MM.1S (cell line): ENCODE measurements at regions not wholly inside any gene's neighbourhood (a gene's known extent, or its start where the extent isn't known, plus 50 kb on each side); places are given as distances from the start of the nearest gene placed in this dataset.

ENCODE experiments used
- DNase-seq: peaks from one replicate; pipeline ENCODE4 v3.0.0-alpha.2; 2015
- H2AFZ ChIP-seq: fragments of 300-600 bp; sonication (generic); 2 replicates; pipeline ENCODE4 v1.6.0; 2016; ENCODE audit warnings: antibody characterized with exemption, low read length
- H3F3A ChIP-seq: fragments of 300-600 bp; sonication (generic); 2 replicates; pipeline ENCODE4 v1.6.1; 2016; ENCODE audit warnings: mild to moderate bottlenecking, antibody characterized with exemption, low read length, moderate library complexity, mixed read lengths; ENCODE audit not compliant: insufficient read depth
- H3K27ac ChIP-seq: fragments of 300-600 bp; sonication (generic); 2 replicates; pipeline ENCODE4 v1.5.1; 2016; ENCODE audit warnings: mild to moderate bottlenecking, low read length
- H3K27me3 ChIP-seq: fragments of 300-600 bp; sonication (generic); replicated peaks from 2 replicates; pipeline ENCODE4 v1.6.0; 2016; ENCODE audit warnings: low read length; ENCODE audit not compliant: insufficient read depth
- H3K36me3 ChIP-seq: fragments of 300-600 bp; sonication (generic); replicated peaks from 2 replicates; pipeline ENCODE4 v1.6.1; 2016; ENCODE audit warnings: mild to moderate bottlenecking, low read length, mixed read lengths; ENCODE audit not compliant: insufficient read depth
- H3K4me1 ChIP-seq: fragments of 300-600 bp; sonication (generic); 2 replicates; pipeline ENCODE4 v1.6.1; 2016; ENCODE audit warnings: low read length, mixed read lengths
- H3K4me2 ChIP-seq: fragments of 300-600 bp; sonication (generic); 2 replicates; pipeline ENCODE4 v1.6.0; 2016; ENCODE audit warnings: low read depth, low read length
- H3K4me3 ChIP-seq: fragments of 300-600 bp; sonication (generic); 2 replicates; pipeline ENCODE4 v1.5.1; 2016; ENCODE audit warnings: low read length, mixed read lengths
- H3K79me2 ChIP-seq: fragments of 300-600 bp; sonication (generic); 2 replicates; pipeline ENCODE4 v1.6.1; 2016; ENCODE audit warnings: mixed run types, low read length, mixed read lengths
- H3K9ac ChIP-seq: fragments of 300-600 bp; sonication (generic); 2 replicates; pipeline ENCODE4 v1.6.1; 2016; ENCODE audit warnings: low read length, mixed read lengths
- H3K9me2 ChIP-seq: fragments of 300-600 bp; sonication (generic); replicated peaks from 2 replicates; pipeline ENCODE4 v1.6.1; 2016; ENCODE audit warnings: mild to moderate bottlenecking, low read length, mixed read lengths; ENCODE audit not compliant: insufficient read depth
- H3K9me3 ChIP-seq: fragments of 300-600 bp; sonication (generic); replicated peaks from 2 replicates; pipeline ENCODE4 v1.6.1; 2016; ENCODE audit warnings: mild to moderate bottlenecking, low read length, mixed read lengths; ENCODE audit not compliant: insufficient read depth
- H4K20me1 ChIP-seq: fragments of 300-600 bp; sonication (generic); 2 replicates; pipeline ENCODE4 v1.6.1; 2016; ENCODE audit warnings: mild to moderate bottlenecking, low read length, moderate library complexity, mixed read lengths; ENCODE audit not compliant: insufficient read depth
- CTCF ChIP-seq: fragments of 300-600 bp; sonication (generic); IDR thresholded peaks from 2 replicates; pipeline ENCODE4 v1.5.1; 2016; ENCODE audit warnings: antibody characterized with exemption, low read length, mixed read lengths
- EZH2 ChIP-seq: fragments of 300-600 bp; sonication (generic); optimal IDR thresholded peaks from 2 replicates; pipeline ENCODE3; 2017; ENCODE audit warnings: low read depth, mild to moderate bottlenecking, antibody characterized with exemption, low read length, mixed read lengths
- EZH2phosphoT487 ChIP-seq: fragments of 300-600 bp; sonication (generic); IDR thresholded peaks from 2 replicates; pipeline ENCODE4 v1.6.1; 2018; ENCODE audit warnings: antibody characterized with exemption, low read length

- H4K20me1 ChIP-seq, result no peaks in the 10 kb centered on the region
- DNase-seq, result no peak
- H3K27ac ChIP-seq, result no peak overlapping the region
These were observed 976.9 kb upstream of the MBL2 start for GRCh38 chr10:53749439-53749838.

GRCh38 chr10:53748319-53748718, 975.7 kb upstream of the MBL2 start:
- Histone ChIP-seq H3K79me2 (no peaks in the 10 kb centered on the region), H3K4me3 (no peak overlapping the region), H3K9me2 (no peaks in the 10 kb centered on the region), H3K4me2 (no peak overlapping the region), H2AFZ (no peak overlapping the region), H3K36me3 (no peaks in the 10 kb centered on the region), H3K4me1 (no peaks in the 10 kb centered on the region), H3F3A (no peaks in the 10 kb centered on the region), H3K27me3 (no peaks in the 10 kb centered on the region), H3K9me3 (no peaks in the 10 kb centered on the region), H3K27ac (no peak overlapping the region), H4K20me1 (no peaks in the 10 kb centered on the region), H3K9ac (no peak overlapping the region)
- no peak for DNase-seq
- TF ChIP-seq CTCF, result no peak
- TF ChIP-seq EZH2phosphoT487, result no peak
- no peak for TF ChIP-seq EZH2

More at GRCh38 chr10:53749439-53749838, 976.9 kb upstream of the MBL2 start:
- Histone ChIP-seq H3K9me2 (no peaks in the 10 kb centered on the region), H3K36me3 (no peaks in the 10 kb centered on the region), H3K27me3 (no peaks in the 10 kb centered on the region), H3K79me2 (no peaks in the 10 kb centered on the region), H3K4me1 (no peaks in the 10 kb centered on the region), H3K4me3 (no peak overlapping the region), H3K9me3 (no peaks in the 10 kb centered on the region), H3F3A (no peaks in the 10 kb centered on the region), H2AFZ (no peak overlapping the region), H3K4me2 (no peak overlapping the region), H3K9ac (no peak overlapping the region)
- TF ChIP-seq EZH2phosphoT487 (no peak), EZH2 (no peak), CTCF (no peak)

- DNase-seq, result no peak
These were observed 972.2 kb upstream of the MBL2 start for GRCh38 chr10:53744746-53745145.

More at GRCh38 chr10:53744746-53745145, 972.2 kb upstream of the MBL2 start:
- Histone ChIP-seq H3K79me2 (no peaks in the 10 kb centered on the region), H3K36me3 (no peaks in the 10 kb centered on the region), H3K4me1 (no peaks in the 10 kb centered on the region), H4K20me1 (no peaks in the 10 kb centered on the region), H3K9me2 (no peaks in the 10 kb centered on the region), H3K9ac (no peak overlapping the region), H3K27me3 (no peaks in the 10 kb centered on the region), H3K27ac (no peak overlapping the region), H3K4me2 (no peak overlapping the region), H3K9me3 (no peaks in the 10 kb centered on the region), H3K4me3 (no peak overlapping the region), H3F3A (no peaks in the 10 kb centered on the region), H2AFZ (no peak overlapping the region)
- TF ChIP-seq EZH2phosphoT487 (no peak), CTCF (no peak), EZH2 (no peak)
